ENCODE measurements at regions not wholly inside any gene's neighbourhood (a gene's known extent, or its start where the extent isn't known, plus 50 kb on each side); places are given as distances from the start of the nearest gene placed in this dataset.

DNA sequence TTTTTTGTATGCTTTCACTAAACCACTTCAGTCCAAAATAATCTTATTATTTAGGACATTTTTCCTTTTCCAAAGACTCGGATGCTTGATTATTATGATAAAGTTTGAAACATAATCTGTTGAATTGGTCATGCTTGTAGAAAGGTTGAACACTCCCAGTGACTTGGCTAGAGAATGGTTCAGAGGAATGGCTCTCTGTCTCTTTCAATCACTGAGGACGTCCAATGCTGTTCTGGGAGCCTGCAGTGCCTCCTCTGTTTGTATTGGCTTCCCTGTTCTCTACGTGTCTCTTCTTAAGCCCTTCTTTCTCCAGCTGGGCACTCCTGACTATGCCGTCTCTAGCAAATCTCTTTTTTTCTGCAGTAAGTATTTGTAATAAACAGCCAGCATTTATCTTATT is 369.0 kb upstream of the DYNLRB2 start:
- DNase-seq = no peak

DNA sequence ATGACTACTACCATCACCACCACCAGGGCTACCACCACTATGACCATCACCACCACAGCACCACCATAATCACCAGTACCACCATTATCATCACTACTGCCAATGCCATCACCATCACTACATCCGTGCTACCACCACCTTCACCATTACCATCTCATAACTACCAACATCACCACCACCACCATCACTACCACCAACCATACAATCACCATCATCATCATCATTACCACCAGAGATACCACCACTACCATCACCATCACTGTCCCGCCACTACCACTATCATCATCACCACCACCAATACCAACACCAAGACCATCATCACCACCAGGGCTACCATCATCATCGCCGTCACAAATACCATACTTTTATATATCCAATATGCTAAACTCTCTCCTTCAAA is 369.6 kb upstream of the DYNLRB2 start:
- no peak for DNase-seq

DNA sequence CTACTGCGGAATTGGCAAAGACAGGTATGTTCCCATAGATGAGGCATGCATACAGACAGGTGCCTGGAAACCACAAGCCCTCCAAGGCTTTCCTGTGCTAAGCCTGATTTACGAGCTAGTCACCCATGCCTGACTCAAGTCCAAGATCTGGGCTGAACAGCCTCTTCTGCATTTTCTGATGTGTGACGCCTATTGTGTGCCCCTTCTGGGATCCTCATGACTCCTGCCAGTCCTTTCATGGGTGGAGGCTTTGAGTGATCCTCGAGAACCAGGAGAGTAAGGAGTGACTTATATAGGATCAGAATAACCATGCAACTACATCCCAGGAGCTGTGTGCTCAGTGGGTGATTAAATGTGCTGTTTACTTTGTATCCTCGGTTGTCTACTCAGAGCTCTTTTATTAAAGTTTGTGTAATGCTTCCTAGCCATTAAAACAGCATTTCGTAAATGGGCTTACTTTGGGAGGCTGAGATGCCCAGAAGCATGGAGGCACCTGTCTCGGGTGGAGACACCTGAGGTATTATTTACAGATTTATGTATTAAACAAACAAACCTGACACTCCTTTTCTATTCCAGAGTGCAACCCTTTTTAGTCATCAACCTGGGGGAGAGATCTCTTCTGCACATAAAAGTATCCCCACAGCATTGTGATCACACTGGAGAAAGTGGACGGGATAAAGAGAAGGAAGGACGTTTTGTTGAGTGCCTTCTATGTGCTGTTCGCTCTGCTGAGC is 373.0 kb upstream of the DYNLRB2 start:
- no peak for DNase-seq

DNA sequence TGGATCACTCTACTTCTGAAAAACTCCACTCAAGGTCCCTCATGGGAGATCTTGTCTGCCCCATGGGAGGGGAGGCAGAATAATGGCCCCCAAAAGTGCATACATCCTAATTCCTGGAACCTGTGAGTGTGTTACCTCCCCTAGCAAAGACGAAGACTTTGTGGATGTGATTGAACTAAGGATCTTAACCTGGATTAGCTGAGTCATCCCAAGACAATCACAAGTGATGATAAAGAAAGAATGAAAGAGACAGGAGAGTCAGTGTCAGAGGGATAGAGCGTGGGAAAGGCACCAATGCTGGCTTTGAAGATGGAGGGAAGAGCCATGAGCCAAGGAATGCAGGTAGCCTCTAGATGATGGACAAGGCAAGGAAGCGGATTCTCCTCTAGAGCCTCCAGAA is 374.7 kb upstream of the DYNLRB2 start:
- no peak for DNase-seq

DNA sequence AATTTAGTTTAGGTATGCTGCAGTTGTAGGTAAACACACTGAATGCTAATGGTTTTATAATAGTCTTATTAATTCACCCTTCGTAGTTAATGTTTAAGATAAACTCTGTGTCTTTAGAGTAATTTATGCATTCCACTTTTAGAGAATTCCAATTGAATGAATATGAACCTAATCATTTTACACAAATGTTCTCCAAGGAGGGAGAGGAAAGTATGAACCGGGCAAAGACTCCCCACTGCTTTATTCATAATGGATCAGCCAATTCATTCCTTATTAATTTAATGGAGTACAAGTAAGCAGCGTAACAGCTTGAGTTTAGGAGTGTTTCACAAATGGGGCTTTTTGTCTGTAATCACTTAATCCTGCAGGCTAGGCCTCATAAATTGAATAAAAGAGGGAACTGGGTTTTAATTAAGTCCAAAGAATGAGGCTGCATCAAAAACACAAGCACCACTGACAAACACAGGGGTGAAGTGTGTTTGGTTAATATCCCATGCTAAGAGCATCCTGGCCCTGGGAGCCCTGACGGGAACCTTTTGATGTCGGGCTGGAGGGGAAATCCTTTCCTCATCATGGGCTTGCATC is 375.7 kb upstream of the DYNLRB2 start:
- DNase-seq = no peak

DNA sequence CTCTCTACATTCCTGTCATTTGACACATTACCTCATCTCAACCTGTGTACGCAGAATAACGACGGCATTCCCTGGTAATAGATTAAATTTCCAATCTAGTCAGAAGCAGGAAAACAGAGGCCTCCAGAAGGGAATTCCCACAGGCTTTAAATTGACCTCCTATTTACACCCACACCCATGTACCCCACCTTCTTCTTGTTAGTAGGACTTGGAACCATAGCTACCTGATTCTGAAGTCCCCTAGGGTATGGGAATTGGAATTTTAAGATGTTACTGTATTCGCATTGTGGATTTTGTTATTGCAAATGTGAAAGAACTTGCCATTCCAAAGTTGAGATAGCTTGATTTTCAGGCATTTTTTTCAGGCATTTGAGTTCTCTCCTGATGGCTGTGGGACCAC is 377.5 kb upstream of the DYNLRB2 start:
- DNase-seq = no peak

DNA sequence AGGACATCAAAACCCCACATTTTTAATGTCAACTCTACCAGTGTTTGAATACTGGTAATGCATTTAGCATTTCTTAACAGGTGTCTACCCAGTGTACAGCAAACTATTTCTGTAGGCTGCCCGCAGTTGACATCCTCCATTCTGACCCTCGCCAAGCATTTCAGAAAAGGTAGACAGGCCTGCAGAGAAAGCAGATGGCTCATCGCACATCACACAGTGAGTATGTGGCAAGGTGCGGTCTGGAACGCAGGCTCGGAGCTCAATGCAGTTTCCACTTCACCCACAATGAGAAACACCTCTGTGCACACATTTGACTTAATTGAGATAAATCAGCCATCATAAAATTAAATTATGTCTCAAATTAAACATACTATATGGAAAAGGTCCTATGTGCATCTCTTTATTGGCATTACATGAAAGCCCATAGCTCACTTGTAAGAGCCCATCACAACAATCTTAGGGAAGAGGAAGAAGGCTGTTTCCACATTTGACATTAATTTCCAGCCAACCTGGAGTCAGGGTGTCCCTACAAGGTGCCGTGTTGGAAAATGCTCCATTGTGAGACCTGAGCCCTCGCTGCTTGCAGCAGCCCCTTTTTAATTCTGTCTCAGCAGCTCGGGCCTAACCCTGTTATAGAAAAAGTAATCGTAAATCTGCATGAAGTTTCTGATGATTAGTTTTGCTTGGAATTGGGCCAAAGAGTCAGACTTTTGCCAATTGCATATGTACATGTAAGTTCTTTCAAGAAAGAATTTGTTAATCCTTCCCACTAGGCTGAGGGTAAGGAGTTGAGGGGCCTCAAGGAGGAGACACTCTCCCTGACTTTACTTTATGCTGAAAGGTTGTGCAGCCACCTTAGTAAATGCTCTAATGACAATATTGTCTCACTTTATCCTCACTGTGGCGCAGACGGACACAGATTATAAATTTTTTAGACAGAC is 378.7 kb upstream of the DYNLRB2 start:
- no peak for DNase-seq

DNA sequence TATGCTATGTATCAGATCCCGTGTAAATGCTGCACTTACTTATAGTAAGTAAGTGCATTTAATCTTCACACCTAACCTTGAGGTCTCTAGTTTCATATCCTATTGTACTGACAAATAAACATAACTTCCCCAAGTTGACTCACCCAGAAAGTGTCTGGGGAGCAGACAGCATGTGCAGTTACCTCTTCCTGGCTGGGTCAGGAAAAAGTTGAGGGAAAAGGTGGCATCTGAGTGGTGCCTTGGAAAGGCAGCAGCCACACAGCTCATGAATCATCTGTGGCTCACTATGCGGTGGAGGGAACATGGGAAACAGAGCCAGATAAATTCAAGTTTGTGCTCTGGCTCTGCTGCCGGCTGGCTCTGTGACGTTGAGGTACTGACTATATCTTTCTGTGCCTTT is 382.0 kb upstream of the DYNLRB2 start:
- no peak for DNase-seq

DNA sequence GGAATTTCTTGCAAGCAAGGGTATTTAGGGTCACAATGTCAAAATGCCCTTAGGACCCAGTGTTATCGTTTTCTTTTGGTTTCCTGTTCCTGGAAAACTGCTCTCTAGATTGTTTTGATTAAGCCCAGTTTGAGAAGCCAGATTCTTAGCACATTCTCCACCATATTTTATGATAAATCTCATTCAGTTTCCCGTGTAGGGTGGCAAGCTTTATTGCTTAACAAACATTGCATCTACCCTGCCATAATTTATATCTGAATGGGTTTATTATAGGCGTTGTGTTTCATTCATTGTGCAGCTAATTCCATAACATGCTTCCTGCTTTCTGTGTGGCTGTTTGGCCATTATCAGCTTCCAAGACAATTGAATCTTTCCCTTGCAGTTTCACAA is 389.1 kb upstream of the DYNLRB2 start:
- no peak for DNase-seq

DNA sequence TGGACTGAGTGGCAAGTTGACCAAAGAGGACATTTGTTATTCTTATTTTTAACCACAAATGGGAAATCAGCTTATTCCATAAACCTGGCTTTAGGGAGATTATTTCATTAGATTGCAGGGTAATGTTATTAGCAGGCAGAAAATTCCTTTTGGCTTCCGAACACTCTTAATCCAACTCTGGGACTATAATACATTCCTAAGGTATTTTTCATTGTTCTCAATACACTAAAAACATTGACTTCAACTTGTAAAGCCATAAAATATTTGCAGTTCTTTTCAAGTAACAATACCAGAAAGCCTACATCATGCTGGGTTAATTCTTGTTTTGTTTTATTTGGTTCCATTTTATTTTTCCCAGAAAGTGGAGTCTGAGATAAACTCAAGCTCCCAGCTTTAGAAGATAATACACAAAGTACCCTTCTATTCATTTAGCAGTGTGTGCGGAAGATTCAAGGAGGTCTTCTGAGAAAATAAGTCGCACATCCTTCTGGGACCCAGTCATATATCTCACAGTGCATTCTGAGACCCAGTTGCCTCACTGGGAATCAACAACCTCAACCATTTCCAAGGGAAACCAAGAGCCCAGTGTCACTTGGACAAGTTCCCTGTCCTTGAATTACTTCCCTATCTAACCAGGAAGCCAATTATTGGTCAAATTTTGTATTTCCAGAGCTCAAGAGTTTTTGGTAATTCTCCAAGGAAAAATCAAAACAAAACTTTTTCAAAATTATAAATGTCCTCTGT is 389.6 kb upstream of the DYNLRB2 start:
- no peak for DNase-seq

DNA sequence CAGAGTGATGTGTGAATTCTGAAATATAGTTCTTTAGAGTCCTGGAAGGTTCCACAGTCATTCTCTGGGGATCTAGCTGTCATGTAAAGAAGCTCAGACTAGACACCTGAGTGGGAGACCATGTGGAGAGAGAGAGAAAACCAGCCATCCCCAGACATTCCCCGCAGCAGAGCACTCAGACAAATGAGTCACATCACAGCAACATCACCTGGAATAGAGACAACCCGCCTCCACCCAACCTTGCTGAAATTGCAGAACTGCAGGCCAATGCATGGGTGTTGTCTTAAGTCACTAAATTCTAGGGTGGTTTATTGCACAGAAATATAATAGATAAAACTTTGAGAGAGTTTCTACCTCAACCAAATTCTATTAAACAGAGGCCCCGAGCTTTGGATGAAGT is 392.0 kb upstream of the DYNLRB2 start:
- no peak for DNase-seq

DNA sequence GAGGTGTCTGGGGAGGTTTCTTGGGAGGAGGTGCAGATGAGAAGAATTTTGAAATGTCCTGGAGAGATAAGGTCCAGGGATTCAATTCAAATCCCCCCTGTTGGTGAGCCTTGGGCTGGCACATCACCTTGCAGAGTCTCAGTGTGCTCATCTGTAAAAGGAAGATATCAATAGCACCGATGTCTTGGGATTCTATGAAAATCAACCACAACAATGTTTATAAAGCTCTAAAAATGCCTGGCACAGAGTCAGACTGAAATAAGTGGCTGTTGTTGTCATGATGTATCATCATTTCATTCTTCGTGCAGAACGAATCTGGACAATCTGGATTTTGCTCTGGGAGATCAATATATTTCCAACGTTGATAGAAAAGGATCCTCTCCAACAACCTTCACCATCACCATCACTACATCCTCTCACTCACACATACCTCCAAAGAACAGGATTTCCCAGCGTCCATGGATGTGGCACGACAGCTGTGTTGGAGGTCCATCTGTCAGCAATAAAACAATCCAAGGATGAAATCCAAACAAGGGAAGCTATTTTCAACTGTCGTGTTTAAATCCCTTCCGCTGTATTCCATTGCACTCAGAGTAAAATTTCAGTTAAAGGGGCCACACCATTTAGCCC is 393.7 kb upstream of the DYNLRB2 start:
- DNase-seq = no peak

DNA sequence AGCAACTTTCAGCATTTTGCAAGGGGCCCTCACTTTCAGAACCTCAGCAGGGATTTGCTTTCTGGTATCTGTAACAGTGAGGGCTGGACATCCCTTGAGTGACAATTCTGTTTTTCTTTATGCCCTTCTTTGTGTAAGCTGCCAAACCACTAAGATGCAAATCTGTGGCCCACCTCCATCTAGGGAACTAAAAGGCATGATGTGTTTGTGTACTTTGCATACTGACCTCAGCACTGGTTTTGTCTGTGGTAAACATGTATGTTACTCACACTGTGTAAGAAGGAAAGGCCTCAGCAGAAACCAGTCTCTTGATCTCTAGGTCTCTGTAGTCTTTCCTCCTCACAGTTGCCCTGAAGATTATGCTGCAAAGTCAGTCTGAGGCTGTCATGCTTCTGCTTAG is 396.6 kb upstream of the DYNLRB2 start:
- DNase-seq = no peak

DNA sequence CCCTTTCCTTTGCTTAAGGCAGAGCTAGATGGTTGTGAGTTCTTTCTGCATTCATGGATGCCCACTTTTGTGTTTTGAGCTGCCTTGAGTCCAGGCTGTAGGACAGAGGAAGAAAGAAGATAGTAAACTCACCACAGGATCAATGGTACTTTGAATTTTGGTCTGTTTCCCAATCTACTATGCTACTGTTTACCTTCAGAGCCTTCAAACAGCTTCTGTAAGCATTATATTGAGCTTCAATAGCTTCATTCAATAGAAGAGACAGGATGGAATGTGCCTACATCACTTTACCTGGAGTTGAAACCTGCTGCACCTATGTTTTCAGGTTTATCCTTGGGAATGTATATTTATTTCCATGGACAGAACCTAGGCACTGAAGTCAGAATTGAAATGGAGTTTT is 397.9 kb upstream of the DYNLRB2 start:
- DNase-seq = no peak

DNA sequence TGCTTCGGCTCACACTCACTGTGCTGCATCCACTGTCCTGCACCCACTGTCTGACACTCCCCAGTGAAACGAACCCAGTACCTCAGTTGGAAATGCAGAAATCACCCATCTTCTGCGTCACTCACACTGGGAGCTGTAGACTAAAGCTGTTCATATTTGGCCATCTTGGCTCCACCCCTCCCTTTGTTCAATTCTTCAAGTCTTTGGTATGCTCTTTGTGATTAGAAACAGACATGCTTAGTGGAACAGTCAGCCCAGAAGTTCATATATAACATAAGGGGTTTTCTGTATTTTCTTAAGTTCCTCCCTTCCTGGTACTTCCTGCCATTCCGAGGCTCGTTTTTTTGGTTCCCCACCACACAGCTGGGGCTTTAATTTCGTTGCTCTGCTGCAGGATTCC is 398.5 kb upstream of the DYNLRB2 start:
- no peak for DNase-seq

DNA sequence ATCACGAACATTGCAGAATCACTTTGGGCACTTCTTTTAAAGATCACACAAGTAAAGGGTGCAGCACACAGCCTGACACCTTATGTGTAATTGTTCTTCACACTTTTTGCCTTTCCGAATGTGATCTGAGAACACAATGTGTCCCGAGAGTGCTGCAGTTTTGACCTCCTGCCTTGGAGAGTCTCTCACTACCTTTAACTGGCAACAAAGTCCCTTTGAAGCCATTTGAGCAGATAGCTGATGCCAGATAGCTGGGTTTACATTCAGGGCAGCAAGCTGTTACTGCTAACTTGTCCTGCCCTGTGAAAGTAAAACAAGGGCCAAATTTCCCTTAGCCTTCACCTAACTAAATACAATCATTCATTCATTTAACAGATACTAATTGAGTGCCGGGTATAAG is 411.0 kb upstream of the DYNLRB2 start:
- DNase-seq = no peak

DNA sequence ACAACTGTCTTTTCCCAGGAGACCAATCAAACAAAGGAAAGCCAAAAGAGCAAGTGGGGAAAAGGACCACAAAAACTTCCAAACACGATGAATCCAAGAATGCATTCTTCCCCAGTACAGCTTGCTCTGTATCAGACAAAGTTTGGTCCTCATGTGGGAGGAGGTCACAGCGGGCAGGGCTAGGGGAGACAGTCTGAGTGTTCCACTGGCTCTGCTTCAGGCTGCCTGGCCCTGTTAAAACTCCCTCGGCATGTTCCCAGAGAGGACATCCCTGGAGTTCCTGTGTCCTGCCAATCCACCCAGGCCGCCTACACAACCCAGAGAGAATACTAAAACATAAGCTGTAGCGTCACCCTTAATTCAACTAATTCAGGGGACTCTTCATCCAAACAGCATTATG is 415.1 kb upstream of the DYNLRB2 start:
- DNase-seq = no peak

DNA sequence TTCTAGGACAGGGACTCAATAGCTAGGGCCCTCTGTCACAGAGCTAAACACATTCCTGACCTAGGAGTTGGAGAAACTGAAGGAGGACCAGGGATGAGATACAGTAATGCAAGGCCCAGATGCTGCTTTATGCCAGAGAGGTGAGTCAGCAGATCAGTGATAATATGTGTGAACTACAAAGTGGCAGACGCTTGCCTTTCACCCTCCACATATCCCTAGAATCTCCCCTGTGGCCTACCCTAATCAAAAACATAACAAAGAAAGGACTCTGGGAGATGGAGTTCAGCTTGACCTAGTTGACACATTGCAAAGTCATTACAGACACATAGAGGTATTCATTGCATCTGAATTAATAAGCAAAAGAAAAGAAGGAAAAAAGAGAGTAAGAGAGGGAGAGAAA is 417.6 kb upstream of the DYNLRB2 start:
- no peak for DNase-seq

DNA sequence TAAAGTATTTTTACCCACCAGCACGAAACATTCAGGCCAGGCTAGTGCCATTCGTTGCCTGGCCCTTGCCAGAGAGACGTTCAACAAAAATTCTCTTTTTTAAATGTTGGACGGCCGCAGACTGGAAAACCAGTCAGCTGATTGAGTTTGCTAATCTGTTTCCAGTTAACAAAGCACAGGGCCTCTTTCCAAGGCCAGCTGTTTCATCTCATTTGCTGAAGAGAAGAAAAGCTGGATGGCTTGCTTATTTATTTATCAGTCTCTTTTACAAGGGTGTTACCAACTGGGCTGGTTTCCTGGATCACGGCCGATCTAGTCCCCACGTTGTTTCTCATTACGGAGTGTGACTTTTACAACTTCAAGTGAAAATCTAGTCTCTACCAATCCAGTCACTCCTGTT is 418.7 kb upstream of the DYNLRB2 start:
- no peak for DNase-seq

DNA sequence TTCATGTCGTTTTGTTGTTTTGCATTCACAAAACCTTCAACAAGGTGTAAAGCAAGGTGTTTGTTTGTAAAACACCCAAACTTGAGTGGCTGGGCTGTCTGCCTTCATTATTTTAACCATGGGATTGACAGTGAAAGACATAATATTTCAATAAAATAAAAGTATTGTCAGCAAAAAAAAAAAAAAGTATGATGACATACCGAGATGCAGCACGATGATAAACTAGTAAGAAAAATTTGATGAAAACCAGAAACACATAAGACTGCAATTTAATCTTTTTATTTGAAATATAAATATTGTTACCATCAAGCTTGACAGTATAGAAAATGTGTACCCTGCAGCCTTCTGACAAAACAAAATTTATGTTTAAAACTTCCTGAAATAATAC is 419.3 kb upstream of the DYNLRB2 start:
- DNase-seq = no peak

DNA sequence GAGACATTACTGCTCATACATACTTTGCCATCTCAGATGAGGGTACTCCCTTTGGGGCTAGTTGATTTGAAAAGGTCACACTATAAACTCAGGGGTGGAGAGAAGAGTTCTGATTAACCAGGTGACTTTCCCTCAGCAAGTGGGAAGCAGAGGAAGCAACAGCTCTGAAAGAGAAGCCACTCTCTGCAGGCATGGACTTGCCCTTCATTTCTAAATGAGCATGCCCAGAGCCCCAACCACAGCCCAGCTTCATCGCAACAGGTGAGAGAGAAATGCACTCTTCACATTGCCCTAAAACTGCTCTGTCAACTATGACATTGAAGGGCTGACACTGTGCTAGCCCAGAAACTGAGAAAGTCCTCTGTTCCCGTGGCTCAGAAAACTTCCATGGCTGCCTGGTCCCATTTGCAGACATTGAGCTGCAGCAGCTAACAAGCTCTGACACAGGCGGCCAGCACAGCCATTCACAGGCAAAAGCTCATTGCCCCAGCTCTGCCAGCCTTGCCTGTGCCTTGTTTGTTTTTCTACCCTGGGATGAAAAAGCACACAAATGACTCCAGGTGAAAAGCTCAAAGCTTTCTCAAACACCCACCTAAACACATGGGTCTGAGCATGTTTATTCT is 419.8 kb upstream of the DYNLRB2 start:
- no peak for DNase-seq

DNA sequence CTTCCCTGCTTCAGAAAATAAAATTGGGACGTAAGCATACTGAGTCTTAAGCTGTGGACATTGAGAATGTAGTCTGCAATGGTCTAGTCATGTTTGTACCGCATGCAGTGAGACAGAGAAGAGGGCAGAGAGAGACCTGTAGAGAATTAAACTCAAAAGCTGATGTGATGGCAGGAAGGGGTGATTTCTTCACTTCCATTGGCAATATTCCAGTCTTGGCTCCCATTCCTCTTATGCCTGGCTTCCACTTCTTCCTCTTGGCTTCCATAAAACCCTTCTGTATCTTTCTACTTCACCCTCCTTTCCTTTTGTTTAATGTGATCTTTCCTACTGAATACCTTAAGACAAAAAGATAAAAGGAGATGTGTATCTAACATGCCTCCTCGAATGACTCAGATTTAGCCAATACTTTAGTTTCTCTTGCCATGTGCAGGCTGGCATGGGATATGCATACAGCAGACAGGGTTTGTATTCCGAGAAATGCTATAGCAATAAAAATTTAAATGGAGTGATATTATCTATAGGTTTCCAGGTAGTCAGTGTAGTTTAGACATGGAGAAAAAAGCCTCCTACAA is 423.1 kb upstream of the DYNLRB2 start:
- no peak for DNase-seq
